Neural cell (in vitro differentiated cells): ENCODE measurements at regions not wholly inside any gene's neighbourhood (a gene's known extent, or its start where the extent isn't known, plus 50 kb on each side); places are given as distances from the start of the nearest gene placed in this dataset.

ENCODE experiments used
- EP300 ChIP-seq: fragments of 450-650 bp; conservative IDR thresholded peaks from 2 replicates; pipeline ENCODE4 v1.6.1; 2014; ENCODE audit warnings: antibody characterized with exemption, mild to moderate bottlenecking, moderate library complexity; ENCODE audit not compliant: poor library complexity, severe bottlenecking
- MXI1 ChIP-seq: fragments of 450-650 bp; conservative IDR thresholded peaks from 2 replicates; pipeline ENCODE4 v1.6.1; 2014; ENCODE audit warnings: antibody characterized with exemption, mild to moderate bottlenecking; ENCODE audit not compliant: poor library complexity, severe bottlenecking
- POLR2AphosphoS5 ChIP-seq: IDR thresholded peaks from 2 replicates; pipeline ENCODE4 v1.6.1; 2012
- RAD21 ChIP-seq: fragments of 450-650 bp; conservative IDR thresholded peaks from 2 replicates; pipeline ENCODE4 v1.6.1; 2014; ENCODE audit warnings: antibody characterized with exemption, mild to moderate bottlenecking, moderate library complexity
- REST ChIP-seq: IDR thresholded peaks from 2 replicates; pipeline ENCODE4 v1.6.1; 2012; ENCODE audit warnings: borderline replicate concordance
- TF ChIP-seq, protein P1 (sequence below): fragments of 450-650 bp; IDR thresholded peaks from 2 replicates; pipeline ENCODE4 v1.5.1; 2014; ENCODE audit warnings: antibody characterized with exemption, mild to moderate bottlenecking, moderate library complexity; ENCODE audit not compliant: poor library complexity, severe bottlenecking

DNA sequence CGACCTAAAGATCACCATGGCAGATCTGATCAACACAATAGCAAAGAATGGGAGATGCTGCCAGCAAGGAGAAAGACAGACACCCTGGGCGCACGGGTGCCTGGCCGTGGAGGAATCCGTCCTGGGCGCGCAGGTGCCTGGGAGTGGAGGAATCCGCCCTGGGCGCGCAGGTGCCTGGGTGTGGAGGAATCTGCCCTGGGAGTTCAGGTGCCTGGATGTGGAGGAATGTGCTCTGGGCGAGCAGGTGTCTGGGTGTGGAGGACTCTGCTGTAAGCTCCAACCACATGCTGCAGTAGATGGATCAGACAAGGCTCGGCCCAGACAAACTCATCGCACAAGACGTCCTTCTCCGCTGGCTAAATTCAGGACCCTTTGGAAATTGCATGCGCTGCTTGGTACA, 346.3 kb upstream of the ADARB2 start:
- TF ChIP-seq POLR2AphosphoS5 (no peak), RAD21 (no peak), REST (no peak), MXI1 (no peak), EP300 (no peak)
- TF ChIP-seq, protein P1, sequence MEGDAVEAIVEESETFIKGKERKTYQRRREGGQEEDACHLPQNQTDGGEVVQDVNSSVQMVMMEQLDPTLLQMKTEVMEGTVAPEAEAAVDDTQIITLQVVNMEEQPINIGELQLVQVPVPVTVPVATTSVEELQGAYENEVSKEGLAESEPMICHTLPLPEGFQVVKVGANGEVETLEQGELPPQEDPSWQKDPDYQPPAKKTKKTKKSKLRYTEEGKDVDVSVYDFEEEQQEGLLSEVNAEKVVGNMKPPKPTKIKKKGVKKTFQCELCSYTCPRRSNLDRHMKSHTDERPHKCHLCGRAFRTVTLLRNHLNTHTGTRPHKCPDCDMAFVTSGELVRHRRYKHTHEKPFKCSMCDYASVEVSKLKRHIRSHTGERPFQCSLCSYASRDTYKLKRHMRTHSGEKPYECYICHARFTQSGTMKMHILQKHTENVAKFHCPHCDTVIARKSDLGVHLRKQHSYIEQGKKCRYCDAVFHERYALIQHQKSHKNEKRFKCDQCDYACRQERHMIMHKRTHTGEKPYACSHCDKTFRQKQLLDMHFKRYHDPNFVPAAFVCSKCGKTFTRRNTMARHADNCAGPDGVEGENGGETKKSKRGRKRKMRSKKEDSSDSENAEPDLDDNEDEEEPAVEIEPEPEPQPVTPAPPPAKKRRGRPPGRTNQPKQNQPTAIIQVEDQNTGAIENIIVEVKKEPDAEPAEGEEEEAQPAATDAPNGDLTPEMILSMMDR, result no peak
